CD14-positive monocyte (primary cell): ENCODE measurements at regions not wholly inside any gene's neighbourhood (a gene's known extent, or its start where the extent isn't known, plus 50 kb on each side); places are given as distances from the start of the nearest gene placed in this dataset.
"Not testable (repeated sequence)": the region's sequence is repeated elsewhere in the genome, so short reads cannot be mapped to it uniquely, and the experiment has no call there.

Experiments used
- DNase-seq, 3 donors: peaks; one replicate each; pipeline ENCODE4 v3.0.0-alpha.2; 2011 to 2022
- H2AFZ ChIP-seq: 2 replicates; pipeline ENCODE4 v1.6.0; 2012; ENCODE audit warnings: mild to moderate bottlenecking, low read depth, low read length, inconsistent platforms; ENCODE audit not compliant: insufficient read depth, poor library complexity, severe bottlenecking
- H3K27ac ChIP-seq, 2 donors: 1 replicate in 1 of 2; 2 replicates in 1 of 2; pipeline ENCODE4 v1.5.1; 2012 to 2013; ENCODE audit warnings: low read length in 2 of 2, control low read depth in 1 of 2, inconsistent platforms in 1 of 2, low read depth in 1 of 2, mild to moderate bottlenecking in 1 of 2
- H3K27me3 ChIP-seq, 2 donors: one replicate each; pipeline versions ENCODE4 v1.6.0 to v1.6.1; 2011 to 2013; ENCODE audit warnings: low read length in 2 of 2; ENCODE audit not compliant: control insufficient read depth in 2 of 2, insufficient read depth in 2 of 2
- H3K36me3 ChIP-seq, 2 donors: replicated peaks in 1 of 2; 1 replicate in 1 of 2; 2 replicates in 1 of 2; pipeline versions ENCODE4 v1.5.1 to v1.6.1; 2012 to 2013; ENCODE audit warnings: low read length in 2 of 2, control low read depth in 1 of 2, inconsistent platforms in 1 of 2, mild to moderate bottlenecking in 1 of 2; ENCODE audit not compliant: insufficient read depth in 2 of 2, control insufficient read depth in 1 of 2
- H3K4me1 ChIP-seq, 2 donors: 1 replicate in 1 of 2; 2 replicates in 1 of 2; pipeline versions ENCODE4 v1.5.1 to v1.6.1; 2012 to 2013; ENCODE audit warnings: low read length in 2 of 2, control low read depth in 1 of 2, inconsistent platforms in 1 of 2, mild to moderate bottlenecking in 1 of 2, moderate library complexity in 1 of 2; ENCODE audit not compliant: insufficient read depth in 2 of 2, control insufficient read depth in 1 of 2
- H3K4me2 ChIP-seq: replicated peaks from 2 replicates; pipeline ENCODE3; 2012; ENCODE audit warnings: low read length, moderate library complexity, mild to moderate bottlenecking; ENCODE audit not compliant: poor library complexity, severe bottlenecking; ENCODE audit errors: extremely low read depth
- H3K4me3 ChIP-seq, 3 experiments: fragments of 200-600 bp in 1 of 3; sonication (generic) in 1 of 3; replicated peaks in 1 of 3; 1 replicate in 2 of 3; 2 replicates in 1 of 3; pipeline ENCODE4 v1.5.1; 2011 to 2013; ENCODE audit warnings: low read length in 3 of 3, mild to moderate bottlenecking in 3 of 3, control low read depth in 2 of 3, low read depth in 2 of 3, inconsistent platforms in 1 of 3, moderate library complexity in 1 of 3
- H3K79me2 ChIP-seq: 2 replicates; pipeline ENCODE4 v1.6.0; 2012; ENCODE audit warnings: mild to moderate bottlenecking, control low read depth, inconsistent platforms, low read length, moderate library complexity; ENCODE audit not compliant: insufficient read depth
- H3K9ac ChIP-seq: 2 replicates; pipeline ENCODE4 v1.6.0; 2017; ENCODE audit warnings: low read length, mild to moderate bottlenecking; ENCODE audit not compliant: insufficient read depth, poor library complexity, severe bottlenecking
- H3K9me3 ChIP-seq, 2 donors: replicated peaks in 1 of 2; 1 replicate in 1 of 2; 2 replicates in 1 of 2; pipeline versions ENCODE4 v1.5.1 to v1.6.1; 2012 to 2013; ENCODE audit warnings: low read length in 2 of 2, control low read depth in 1 of 2; ENCODE audit not compliant: control insufficient read depth in 1 of 2, insufficient read depth in 1 of 2
- H4K20me1 ChIP-seq: 2 replicates; pipeline ENCODE4 v1.6.0; 2012; ENCODE audit warnings: mild to moderate bottlenecking, low read length, control low read depth, moderate library complexity; ENCODE audit not compliant: insufficient read depth
- H3K27ac Mint-ChIP-seq, 7 donors: one replicate each; pipeline ENCODE4 v1.8.0; 2020; ENCODE audit warnings: mild to moderate bottlenecking in 7 of 7, mixed read lengths in 7 of 7, moderate library complexity in 6 of 7, inconsistent platforms in 2 of 7
- H3K27me3 Mint-ChIP-seq, 3 donors: one replicate each; pipeline ENCODE4 v1.8.0; 2021 to 2022; ENCODE audit warnings: low read depth in 3 of 3, mild to moderate bottlenecking in 3 of 3, mixed read lengths in 3 of 3, moderate library complexity in 3 of 3, inconsistent platforms in 1 of 3
- H3K36me3 Mint-ChIP-seq, 2 donors: one replicate each; pipeline ENCODE4 v1.8.0; 2020; ENCODE audit warnings: mixed read lengths in 2 of 2, inconsistent platforms in 1 of 2, mild to moderate bottlenecking in 1 of 2
- H3K4me1 Mint-ChIP-seq: one replicate; pipeline ENCODE4 v1.8.0; 2020; ENCODE audit warnings: mild to moderate bottlenecking, mixed read lengths
- H3K4me3 Mint-ChIP-seq, 2 donors: one replicate each; pipeline ENCODE4 v1.8.0; 2020; ENCODE audit warnings: mild to moderate bottlenecking in 2 of 2, mixed read lengths in 2 of 2, moderate library complexity in 1 of 2
- H3K9me3 Mint-ChIP-seq, 7 donors: one replicate each; pipeline ENCODE4 v1.8.0; 2020 to 2022; ENCODE audit warnings: mixed read lengths in 7 of 7, mild to moderate bottlenecking in 6 of 7, moderate library complexity in 6 of 7, inconsistent platforms in 2 of 7
- WGBS: methylation state at CpG from one replicate; pipeline ENCODE4 v1.1.5; 2013; ENCODE audit warnings: missing lambda C conversion rate; ENCODE audit not compliant: insufficient coverage; 5-methylcytosine and 5-hydroxymethylcytosine counted together
- intact Hi-C, 2 donors: fragments of 100-400 bp; cut with micrococcal nuclease; formaldehyde crosslinking; loops; one replicate each; pipeline versions ENCODE4 v1.15.0 to v1.15.1; 2023
- TF ChIP-seq, protein P1 (sequence below): fragments of 200-600 bp; IDR thresholded peaks from one replicate; pipeline ENCODE4 v1.8.0; 2022; ENCODE audit warnings: antibody characterized with exemption, mild to moderate bottlenecking

DNA sequence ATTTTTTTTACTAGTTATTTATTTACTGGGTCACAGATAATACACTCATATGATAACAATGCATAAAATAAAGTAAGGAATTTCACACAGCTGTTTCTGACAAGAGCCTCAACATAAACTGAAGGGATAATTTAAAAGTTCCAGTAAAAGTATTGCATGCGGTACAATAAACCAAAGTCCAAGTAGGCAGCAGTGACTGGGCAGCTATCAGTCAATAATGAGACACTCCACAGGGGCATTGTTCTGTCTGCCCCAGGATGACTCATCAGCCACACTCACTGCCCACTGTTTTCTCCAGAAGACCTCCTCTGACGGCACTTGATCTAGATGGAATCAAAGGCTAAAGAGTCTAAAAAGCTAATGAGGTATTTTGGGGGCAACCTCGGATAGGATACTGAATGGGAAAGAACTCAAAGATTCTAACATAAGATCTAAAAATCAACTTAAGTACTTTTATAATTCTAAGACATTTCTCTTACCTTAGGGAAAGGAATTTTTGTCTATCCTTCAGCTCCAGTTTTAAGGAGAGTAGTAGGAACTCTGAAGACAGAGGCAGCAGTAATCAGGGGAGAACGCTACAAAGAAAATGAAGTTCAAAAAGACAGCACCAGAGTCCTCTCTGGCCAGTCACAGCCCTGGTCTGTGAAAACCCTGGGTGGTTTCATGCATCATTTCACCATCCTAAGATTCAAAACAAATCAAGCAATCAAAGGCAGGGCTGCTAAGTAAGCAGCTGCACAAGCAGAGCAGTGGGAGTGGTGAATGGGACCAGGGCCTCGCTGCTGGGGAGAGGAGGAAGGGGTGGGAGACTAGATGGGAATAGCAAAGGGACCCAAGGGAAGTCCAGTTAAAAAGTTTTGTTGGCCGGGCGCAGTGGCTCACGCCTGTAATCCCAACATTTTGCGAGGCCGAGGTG is 175.1 kb downstream of the AVL9 start:
- H3K79me2 ChIP-seq = no peaks in the 10 kb centered on the region
- intact Hi-C loops = no loop called here
- no peak overlapping the region for H3K4me3 Mint-ChIP-seq
- H3K4me1 ChIP-seq = no peaks in the 10 kb centered on the region
- H3K4me3 ChIP-seq = no peak overlapping the region
- H3K27ac Mint-ChIP-seq = no peak overlapping the region
- no peak overlapping the region for H2AFZ ChIP-seq
- no peaks in the 10 kb centered on the region for H3K9me3 ChIP-seq
- TF ChIP-seq, protein P1, sequence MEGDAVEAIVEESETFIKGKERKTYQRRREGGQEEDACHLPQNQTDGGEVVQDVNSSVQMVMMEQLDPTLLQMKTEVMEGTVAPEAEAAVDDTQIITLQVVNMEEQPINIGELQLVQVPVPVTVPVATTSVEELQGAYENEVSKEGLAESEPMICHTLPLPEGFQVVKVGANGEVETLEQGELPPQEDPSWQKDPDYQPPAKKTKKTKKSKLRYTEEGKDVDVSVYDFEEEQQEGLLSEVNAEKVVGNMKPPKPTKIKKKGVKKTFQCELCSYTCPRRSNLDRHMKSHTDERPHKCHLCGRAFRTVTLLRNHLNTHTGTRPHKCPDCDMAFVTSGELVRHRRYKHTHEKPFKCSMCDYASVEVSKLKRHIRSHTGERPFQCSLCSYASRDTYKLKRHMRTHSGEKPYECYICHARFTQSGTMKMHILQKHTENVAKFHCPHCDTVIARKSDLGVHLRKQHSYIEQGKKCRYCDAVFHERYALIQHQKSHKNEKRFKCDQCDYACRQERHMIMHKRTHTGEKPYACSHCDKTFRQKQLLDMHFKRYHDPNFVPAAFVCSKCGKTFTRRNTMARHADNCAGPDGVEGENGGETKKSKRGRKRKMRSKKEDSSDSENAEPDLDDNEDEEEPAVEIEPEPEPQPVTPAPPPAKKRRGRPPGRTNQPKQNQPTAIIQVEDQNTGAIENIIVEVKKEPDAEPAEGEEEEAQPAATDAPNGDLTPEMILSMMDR = no peak
- 90% methylated on average over 2 of the region's 10 CpGs for WGBS
- H3K27me3 ChIP-seq = no peaks in the 10 kb centered on the region
- H4K20me1 ChIP-seq = no peaks in the 10 kb centered on the region
- no peaks in the 10 kb centered on the region for H3K36me3 ChIP-seq
- H3K27me3 Mint-ChIP-seq = no peaks in the 10 kb centered on the region
- H3K9ac ChIP-seq = no peak overlapping the region
- no peak overlapping the region for H3K4me2 ChIP-seq
- DNase-seq = no peak
- peaks cover 2 to 7% (median 4%) of the 10 kb centered on the region in 7 donors for H3K9me3 Mint-ChIP-seq
- H3K36me3 Mint-ChIP-seq = no peaks in the 10 kb centered on the region
- H3K4me1 Mint-ChIP-seq = no peaks in the 10 kb centered on the region
- H3K27ac ChIP-seq = no peak overlapping the region

DNA sequence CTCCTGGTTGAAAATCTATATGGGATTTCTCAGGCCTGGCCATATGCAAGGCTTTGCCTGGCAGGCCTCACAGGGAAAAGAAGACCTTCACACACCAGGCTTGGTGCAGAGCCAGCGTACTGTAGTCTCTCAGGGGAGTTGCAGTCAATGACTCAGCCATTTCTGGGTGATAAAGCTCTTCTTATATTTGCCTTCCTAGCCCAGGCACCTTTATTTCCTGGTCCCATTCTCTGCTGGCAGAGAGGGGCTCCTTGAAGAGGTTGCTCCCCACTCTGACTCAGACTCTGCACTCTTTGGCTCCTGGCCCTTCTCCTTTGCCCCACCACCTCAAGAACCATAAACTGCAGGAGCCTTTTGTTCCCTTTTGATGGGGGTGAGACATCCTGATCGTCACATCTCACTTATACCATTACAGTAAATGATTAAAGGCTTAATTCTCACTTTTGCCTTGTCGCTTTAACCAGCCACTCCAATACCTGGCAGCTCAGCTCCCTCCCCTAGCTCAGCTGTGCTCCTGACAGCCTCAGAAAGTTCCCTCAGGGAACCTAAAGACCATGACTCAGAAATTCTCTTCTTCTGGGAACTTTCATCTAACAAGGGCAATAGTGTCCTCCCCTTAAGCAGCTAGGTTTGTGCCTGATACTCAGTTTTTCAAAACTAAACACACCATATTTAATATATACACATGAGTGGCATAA is 174.0 kb downstream of the AVL9 start:
- H4K20me1 ChIP-seq, H3K9me3 Mint-ChIP-seq, H3K4me1 ChIP-seq, H3K4me3 Mint-ChIP-seq, DNase-seq, H3K4me1 Mint-ChIP-seq, H3K4me2 ChIP-seq, H2AFZ ChIP-seq, H3K9me3 ChIP-seq, H3K27ac Mint-ChIP-seq, H3K27me3 ChIP-seq, H3K36me3 Mint-ChIP-seq, H3K27me3 Mint-ChIP-seq, H3K27ac ChIP-seq, intact Hi-C loops, H3K79me2 ChIP-seq, H3K9ac ChIP-seq, H3K4me3 ChIP-seq, H3K36me3 ChIP-seq: not testable (repeated sequence)
- no CpG with 5 or more reads among the region's 3 CpGs for WGBS

DNA sequence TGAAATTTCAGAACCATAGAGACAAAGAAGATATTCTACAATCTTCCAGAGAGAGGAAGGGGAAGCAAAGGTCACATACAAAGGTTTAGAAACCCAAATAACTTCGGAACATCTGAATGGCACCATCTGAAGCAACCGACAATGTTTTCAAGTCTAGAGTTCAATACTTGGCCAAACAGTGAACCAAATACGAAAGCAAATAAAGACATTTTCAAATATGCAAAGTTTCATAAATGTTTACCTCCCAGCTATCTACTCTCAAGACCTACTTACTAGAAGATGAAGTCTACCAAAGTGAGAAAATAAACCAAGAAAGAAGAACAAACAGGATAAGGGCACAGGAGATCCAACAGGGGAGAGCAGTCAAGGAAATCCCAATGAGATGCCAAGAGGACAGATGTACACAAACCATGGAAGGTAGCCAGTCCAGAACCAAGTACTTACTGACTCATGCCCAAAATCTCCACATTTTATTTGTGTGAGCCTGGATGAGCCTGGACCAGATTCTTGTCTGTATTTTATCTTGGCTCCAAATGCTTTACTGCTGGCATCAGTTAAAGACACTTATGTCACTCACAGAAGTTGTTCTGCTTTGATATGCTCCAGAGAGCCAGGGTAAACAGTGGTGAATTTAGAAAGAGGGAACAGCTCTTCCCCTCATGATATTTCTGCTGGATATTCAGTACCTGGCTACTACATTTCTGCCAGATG is 173.3 kb downstream of the AVL9 start:
- H3K4me3 Mint-ChIP-seq, H3K9ac ChIP-seq, H3K9me3 Mint-ChIP-seq, H3K4me2 ChIP-seq, intact Hi-C loops, H3K27me3 ChIP-seq, H3K4me3 ChIP-seq, H3K27ac ChIP-seq, H4K20me1 ChIP-seq, H3K27ac Mint-ChIP-seq, H3K79me2 ChIP-seq, DNase-seq, H2AFZ ChIP-seq, H3K36me3 Mint-ChIP-seq, H3K27me3 Mint-ChIP-seq, H3K36me3 ChIP-seq, H3K9me3 ChIP-seq, H3K4me1 ChIP-seq: not testable (repeated sequence)
- H3K4me1 Mint-ChIP-seq = peaks cover 10% of the 10 kb centered on the region
- WGBS = 100% methylated on average over 1 of the region's 3 CpGs
